Muscle of leg (tissue), 3 donors: ENCODE measurements at regions not wholly inside any gene's neighbourhood (a gene's known extent, or its start where the extent isn't known, plus 50 kb on each side); places are given as distances from the start of the nearest gene placed in this dataset.

Experiments
- DNase-seq: peaks from one replicate; pipeline ENCODE4 v3.0.0; 2013
- H3K27ac ChIP-seq: one replicate; pipeline ENCODE4 v1.5.1; 2013; ENCODE audit warnings: mild to moderate bottlenecking, low read length, control low read depth
- H3K27me3 ChIP-seq: one replicate; pipeline ENCODE4 v1.6.1; 2013; ENCODE audit warnings: low read length; ENCODE audit not compliant: control insufficient read depth, insufficient read depth
- H3K36me3 ChIP-seq: one replicate; pipeline ENCODE4 v1.6.1; 2013; ENCODE audit warnings: low read length; ENCODE audit not compliant: control insufficient read depth, insufficient read depth
- H3K4me1 ChIP-seq: one replicate; pipeline ENCODE4 v1.6.1; 2013; ENCODE audit warnings: low read length; ENCODE audit not compliant: control insufficient read depth, insufficient read depth
- H3K4me3 ChIP-seq: one replicate; pipeline ENCODE4 v1.5.1; 2013; ENCODE audit warnings: low read length, control low read depth
- H3K9me3 ChIP-seq: replicated peaks from 2 replicates; pipeline ENCODE4 v1.6.1; 2013; ENCODE audit warnings: low read depth, low read length; ENCODE audit not compliant: control insufficient read depth
- WGBS: methylation state at CpG from one replicate; pipeline ENCODE4 v1.1.5; 2013; ENCODE audit warnings: missing lambda C conversion rate; ENCODE audit not compliant: insufficient coverage; 5-methylcytosine and 5-hydroxymethylcytosine counted together

DNA sequence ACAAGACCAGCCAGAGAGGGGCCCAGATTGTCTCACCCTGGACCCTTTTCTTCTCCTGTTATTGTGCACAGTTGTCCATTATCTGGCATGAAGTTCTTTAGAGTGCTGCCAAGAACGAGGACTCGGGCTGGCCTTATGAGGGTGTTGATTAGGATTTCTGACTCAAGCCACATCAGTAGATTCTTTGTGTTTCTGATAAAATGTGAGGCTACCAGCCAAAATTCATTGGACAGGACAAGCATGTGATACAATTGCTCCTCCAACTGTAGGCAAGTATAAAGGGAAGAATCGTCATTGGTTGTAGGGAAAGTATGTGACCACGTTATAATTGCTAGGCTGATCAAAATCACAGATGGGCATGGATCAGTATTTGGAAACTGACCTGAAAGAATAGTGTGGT is 99.2 kb upstream of the TMC3 start:
- whole genome bisulfite sequencing: 89% methylated on average over 2 of the region's 4 CpGs
- no peaks in the 10 kb centered on the region for H3K4me1 ChIP-seq

DNA sequence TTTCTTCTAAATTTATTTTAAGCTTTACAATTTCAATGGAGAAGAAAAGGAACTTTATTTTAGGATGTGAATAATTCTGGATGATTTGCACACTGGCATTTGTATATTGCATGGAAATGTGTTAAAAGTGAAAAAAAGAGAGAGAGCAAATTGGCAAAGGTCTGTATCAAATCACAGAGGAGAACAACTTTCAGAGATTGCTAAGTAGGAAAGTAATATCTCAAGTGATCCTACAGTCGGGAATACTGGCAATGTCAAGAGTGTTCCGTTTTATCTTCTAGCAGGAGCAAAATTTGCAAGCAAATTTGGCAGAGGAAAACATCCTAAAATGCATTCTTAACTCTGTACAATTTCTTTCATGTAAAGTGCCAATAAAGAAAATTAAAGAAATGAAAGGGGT is 97.1 kb upstream of the TMC3 start:
- no peaks in the 10 kb centered on the region for H3K27me3 ChIP-seq
- WGBS: no CpG with 5 or more reads among the region's 2 CpGs
- H3K4me3 ChIP-seq: no peak overlapping the region
- no peaks in the 10 kb centered on the region for H3K36me3 ChIP-seq
- DNase-seq: no peak
- no peak overlapping the region for H3K27ac ChIP-seq
- H3K9me3 ChIP-seq: no peaks in the 10 kb centered on the region
- H3K4me1 ChIP-seq: no peaks in the 10 kb centered on the region

More for the DNA sequence above, 99.2 kb upstream of the TMC3 start:
- Histone ChIP-seq H3K36me3 (no peaks in the 10 kb centered on the region), H3K27ac (no peak overlapping the region), H3K27me3 (no peaks in the 10 kb centered on the region), H3K4me3 (no peak overlapping the region), H3K9me3 (no peaks in the 10 kb centered on the region)
- DNase-seq: no peak

DNA sequence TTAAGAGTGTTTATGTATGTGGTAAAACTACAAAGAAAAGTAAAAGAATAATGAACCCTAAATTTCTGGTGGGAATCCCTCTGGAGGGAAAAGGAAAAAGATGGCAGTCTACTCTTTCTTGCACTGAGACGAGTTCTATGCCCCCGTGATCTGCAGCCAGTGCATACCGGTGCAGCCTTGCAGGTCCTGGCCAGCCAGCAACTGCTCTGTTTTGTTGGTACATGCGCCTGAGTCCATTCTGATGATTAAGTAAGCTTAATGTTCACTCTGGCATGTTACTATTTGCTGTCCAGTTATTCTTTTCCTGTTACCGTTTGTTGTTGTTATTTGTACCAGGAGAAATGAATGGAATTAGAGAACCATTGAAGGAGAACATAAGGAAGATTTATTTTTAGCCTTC is 95.1 kb upstream of the TMC3 start:
- no peak for DNase-seq
- no peak overlapping the region for H3K27ac ChIP-seq
- 100% methylated on average over 4 of the region's 5 CpGs for WGBS
- H3K4me3 ChIP-seq: no peak overlapping the region
- no peaks in the 10 kb centered on the region for H3K4me1 ChIP-seq
- no peaks in the 10 kb centered on the region for H3K36me3 ChIP-seq
- no peaks in the 10 kb centered on the region for H3K9me3 ChIP-seq
- H3K27me3 ChIP-seq: no peaks in the 10 kb centered on the region

DNA sequence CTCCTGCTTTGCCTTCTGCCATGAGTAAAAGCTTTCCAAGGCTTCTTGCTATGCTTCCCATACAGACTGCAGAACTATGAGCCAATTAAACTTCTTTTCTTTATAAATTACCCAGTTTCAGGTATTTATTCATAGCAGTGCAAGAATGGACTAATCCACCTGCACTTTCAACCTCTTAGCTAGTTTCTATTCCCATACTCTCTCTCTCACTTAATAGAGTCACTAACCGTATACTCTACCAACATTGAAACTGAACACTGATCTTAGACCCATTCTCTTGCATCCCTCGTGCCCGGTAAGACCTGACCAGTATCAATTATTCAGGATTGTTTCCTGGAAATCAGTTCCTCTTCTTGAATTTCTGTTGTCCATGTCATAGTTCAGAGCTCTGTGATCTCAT is 92.7 kb upstream of the TMC3 start:
- H3K9me3 ChIP-seq: no peaks in the 10 kb centered on the region
- WGBS: 100% methylated on average over 1 of the region's 3 CpGs
- no peaks in the 10 kb centered on the region for H3K4me1 ChIP-seq
- H3K4me3 ChIP-seq: no peak overlapping the region
- no peak for DNase-seq
- no peak overlapping the region for H3K27ac ChIP-seq
- no peaks in the 10 kb centered on the region for H3K27me3 ChIP-seq
- H3K36me3 ChIP-seq: no peaks in the 10 kb centered on the region

DNA sequence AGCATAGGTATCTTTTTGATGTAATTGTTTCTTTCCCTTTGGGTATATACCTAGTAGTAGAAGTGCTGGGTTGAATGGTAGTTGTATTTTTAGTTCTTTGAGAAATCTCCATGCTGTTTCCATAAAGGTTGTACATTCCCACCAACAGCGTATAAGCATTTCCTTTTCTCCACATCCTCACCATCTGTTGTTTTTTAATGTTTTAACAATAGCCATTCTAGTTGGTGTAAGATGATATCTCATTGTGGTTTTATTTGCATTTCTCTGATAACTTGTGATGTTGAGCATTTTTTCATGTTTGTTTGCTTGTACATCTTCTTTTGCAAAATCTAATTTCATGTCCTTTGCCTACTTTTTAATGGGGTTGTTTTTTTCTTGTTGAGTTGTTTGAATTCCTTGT is 80.0 kb upstream of the TMC3 start:
- H3K9me3 ChIP-seq: no peaks in the 10 kb centered on the region
- H3K27me3 ChIP-seq: no peaks in the 10 kb centered on the region
- no CpG with 5 or more reads among the region's 1 CpG for WGBS
- no peak overlapping the region for H3K27ac ChIP-seq
- no peak overlapping the region for H3K4me3 ChIP-seq
- H3K4me1 ChIP-seq: no peaks in the 10 kb centered on the region
- no peak for DNase-seq
- H3K36me3 ChIP-seq: no peaks in the 10 kb centered on the region

DNA sequence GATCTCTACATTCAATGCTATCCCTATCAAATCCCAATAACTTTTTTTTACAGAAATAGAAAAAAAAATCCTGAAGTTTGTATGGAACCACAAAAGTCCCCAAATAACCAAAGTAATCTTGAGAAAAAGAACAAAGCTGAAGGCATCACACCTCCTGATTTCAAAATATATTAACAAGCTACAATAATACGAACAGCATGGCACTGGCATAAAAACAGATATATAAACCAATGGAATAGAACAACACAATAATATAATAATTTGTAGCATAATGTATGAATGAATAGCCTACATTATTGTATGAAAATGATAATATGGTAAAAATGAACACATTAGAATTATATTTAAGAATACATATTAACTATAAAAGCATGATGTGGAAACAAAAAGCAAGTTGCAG is 76.7 kb upstream of the TMC3 start:
- Histone ChIP-seq H3K4me1 (no peaks in the 10 kb centered on the region), H3K9me3 (no peaks in the 10 kb centered on the region), H3K36me3 (no peaks in the 10 kb centered on the region), H3K27ac (no peak overlapping the region), H3K4me3 (no peak overlapping the region), H3K27me3 (no peaks in the 10 kb centered on the region)
- DNase-seq: no peak
- no CpG with 5 or more reads among the region's 1 CpG for WGBS

DNA sequence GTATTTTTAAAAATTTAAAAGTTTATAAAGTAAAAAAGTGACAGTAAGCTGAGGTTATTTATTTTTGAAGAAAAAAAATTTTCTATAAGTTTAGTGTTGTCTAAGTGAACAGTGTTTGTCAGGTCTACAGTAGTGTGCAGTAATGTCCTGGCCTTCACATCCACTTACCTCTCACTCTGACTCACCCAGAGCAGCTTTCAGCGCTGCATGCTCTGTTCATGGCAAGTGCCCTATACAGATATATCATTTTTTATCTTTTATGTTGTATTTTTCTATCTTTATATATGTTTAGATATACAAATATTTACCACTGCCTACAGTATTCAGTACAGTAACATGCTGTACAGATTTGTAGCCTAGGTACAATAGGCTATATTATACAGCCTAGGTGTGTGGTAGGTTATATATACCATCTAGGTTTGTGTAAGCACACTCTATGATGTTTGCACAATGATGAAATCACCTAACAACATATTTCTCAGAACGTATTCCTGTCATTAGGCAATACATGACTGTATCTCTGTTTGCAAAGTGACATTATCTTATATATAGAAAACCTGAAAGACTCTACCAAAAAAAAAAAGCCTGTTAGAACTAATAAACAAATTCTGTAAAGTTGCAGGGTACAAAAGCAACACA is 75.9 kb upstream of the TMC3 start:
- Histone ChIP-seq H3K4me3 (no peak overlapping the region), H3K27me3 (no peaks in the 10 kb centered on the region), H3K9me3 (no peaks in the 10 kb centered on the region), H3K36me3 (no peaks in the 10 kb centered on the region), H3K27ac (no peak overlapping the region), H3K4me1 (no peaks in the 10 kb centered on the region)
- no peak for DNase-seq
- WGBS: no CpG with 5 or more reads among the region's 2 CpGs

DNA sequence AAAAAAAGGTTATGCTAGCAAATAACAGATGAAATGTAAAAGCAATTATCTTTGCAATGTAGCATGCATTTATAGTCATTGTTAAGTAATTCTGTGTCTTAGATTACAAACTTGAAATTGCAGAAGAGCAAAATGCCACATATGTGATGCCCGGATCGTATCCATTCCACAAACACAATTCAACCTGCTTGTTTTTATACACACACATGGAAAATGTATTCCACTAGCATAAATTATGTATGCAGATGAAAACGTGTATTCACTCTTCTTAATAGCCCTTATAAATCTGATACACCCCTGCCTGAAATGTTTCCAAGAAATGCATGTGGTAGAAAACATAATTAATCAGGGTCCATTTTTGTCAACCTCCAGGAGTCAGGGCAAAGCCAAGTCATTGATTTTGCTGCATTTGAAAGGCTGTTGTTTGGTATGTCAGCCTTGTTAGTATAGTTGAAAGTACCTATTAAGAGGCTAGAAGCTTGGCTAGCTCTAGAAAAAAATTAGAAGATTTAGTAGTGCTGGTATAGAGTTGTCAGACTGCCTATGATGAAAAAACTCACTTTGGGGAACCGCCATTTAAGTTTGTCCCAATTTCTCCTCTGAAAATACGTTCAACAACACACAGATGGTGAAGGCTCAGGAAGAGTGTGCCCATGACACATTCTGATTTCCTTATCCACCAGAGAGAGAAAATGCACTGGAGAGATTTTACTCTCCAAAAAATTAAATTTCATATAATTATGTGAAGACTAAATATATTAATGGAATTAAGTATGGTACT is 69.2 kb upstream of the TMC3 start:
- Histone ChIP-seq H3K27me3 (no peaks in the 10 kb centered on the region), H3K9me3 (no peaks in the 10 kb centered on the region), H3K4me3 (no peak overlapping the region), H3K27ac (no peak overlapping the region), H3K36me3 (no peaks in the 10 kb centered on the region), H3K4me1 (no peaks in the 10 kb centered on the region)
- WGBS: no CpG with 5 or more reads among the region's 5 CpGs
- DNase-seq: no peak

DNA sequence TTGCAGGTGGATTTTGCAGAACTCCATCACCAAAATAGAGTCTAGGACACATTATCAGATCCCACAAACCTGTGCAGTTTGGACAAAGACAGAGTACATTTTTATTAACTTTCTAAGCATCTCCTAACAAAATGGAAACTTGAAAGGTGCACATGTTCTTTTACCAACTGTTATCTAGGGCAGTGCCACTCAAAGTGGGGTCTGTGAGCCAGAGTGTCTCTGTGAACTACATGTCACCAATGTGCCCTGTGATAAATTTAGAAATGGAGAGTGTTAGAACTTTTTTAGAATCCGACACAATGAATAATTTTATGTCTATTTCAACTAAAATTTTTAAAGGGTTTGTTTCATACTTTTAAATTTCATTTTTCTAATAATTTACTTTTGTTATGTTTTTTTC is 68.4 kb upstream of the TMC3 start:
- no CpG with 5 or more reads among the region's 1 CpG for whole genome bisulfite sequencing

DNA sequence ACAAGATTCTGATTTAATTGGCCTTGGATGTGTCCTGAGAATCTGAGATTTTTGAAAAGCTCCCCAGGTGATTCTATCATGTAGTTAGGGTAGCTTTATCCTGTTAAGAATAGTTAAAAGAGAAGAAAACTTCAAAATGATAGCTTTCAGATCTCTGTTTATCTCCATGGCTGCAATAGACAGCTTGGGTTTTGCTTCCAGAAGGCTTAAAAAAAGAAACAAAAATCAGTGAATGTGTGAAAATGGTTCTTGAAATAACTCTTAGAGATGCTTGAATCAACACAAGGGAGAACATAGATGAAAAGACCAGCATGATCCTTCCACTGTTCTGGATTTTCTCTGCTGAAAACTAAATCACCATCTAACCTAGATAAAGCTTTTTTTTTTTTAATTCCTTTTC is 60.8 kb upstream of the TMC3 start:
- H3K4me3 ChIP-seq: no peak overlapping the region
- H3K27me3 ChIP-seq: no peaks in the 10 kb centered on the region
- H3K36me3 ChIP-seq: no peaks in the 10 kb centered on the region
- no peak overlapping the region for H3K27ac ChIP-seq
- no peaks in the 10 kb centered on the region for H3K9me3 ChIP-seq
- H3K4me1 ChIP-seq: no peaks in the 10 kb centered on the region
- DNase-seq: no peak

More for the DNA sequence above, 68.4 kb upstream of the TMC3 start:
- Histone ChIP-seq H3K36me3 (no peaks in the 10 kb centered on the region), H3K4me1 (no peaks in the 10 kb centered on the region), H3K4me3 (no peak overlapping the region), H3K27me3 (no peaks in the 10 kb centered on the region), H3K9me3 (no peaks in the 10 kb centered on the region), H3K27ac (no peak overlapping the region)
- no peak for DNase-seq
